NCI-H128 (cell line): ENCODE measurements at regions not wholly inside any gene's neighbourhood (a gene's known extent, or its start where the extent isn't known, plus 50 kb on each side); places are given as distances from the start of the nearest gene placed in this dataset.

Source experiments
- DNase-seq: peaks from one replicate; lab custom pipeline; 2025; ENCODE audit not compliant: unreplicated experiment; lab: John Stamatoyannopoulos, UW

GRCh38 chr16:9366048-9366969 lies 274.9 kb downstream of the HAPSTR1 start:
- no peak for DNase-seq

- no peak for DNase-seq
Observed at GRCh38 chr16:9370061-9370491, 278.6 kb downstream of the HAPSTR1 start.

- DNase-seq: no peak
Observed at GRCh38 chr16:9371713-9372448, 280.4 kb downstream of the HAPSTR1 start.

- DNase-seq: no peak
Observed at GRCh38 chr16:9372934-9373890, 281.8 kb downstream of the HAPSTR1 start.

- no peak for DNase-seq
Observed at GRCh38 chr16:9374061-9374460, 282.6 kb downstream of the HAPSTR1 start.

- DNase-seq: no peak
Observed at GRCh38 chr16:9378876-9379275, 287.4 kb downstream of the HAPSTR1 start.

GRCh38 chr16:9380221-9380620 lies 288.8 kb downstream of the HAPSTR1 start:
- DNase-seq: no peak

GRCh38 chr16:9381399-9381798 lies 290.0 kb downstream of the HAPSTR1 start:
- no peak for DNase-seq

GRCh38 chr16:9381905-9382304 lies 290.5 kb downstream of the HAPSTR1 start:
- DNase-seq: no peak

GRCh38 chr16:9383281-9383680 lies 291.8 kb downstream of the HAPSTR1 start:
- DNase-seq: no peak

GRCh38 chr16:9384141-9384540 lies 292.7 kb downstream of the HAPSTR1 start:
- DNase-seq: no peak

GRCh38 chr16:9389543-9390207 lies 298.2 kb downstream of the HAPSTR1 start:
- DNase-seq: no peak

- DNase-seq: no peak
Observed at GRCh38 chr16:9392956-9393355, 301.5 kb downstream of the HAPSTR1 start.

GRCh38 chr16:9393591-9393990 lies 302.1 kb downstream of the HAPSTR1 start:
- DNase-seq: no peak

GRCh38 chr16:9395958-9396359 lies 304.5 kb downstream of the HAPSTR1 start:
- no peak for DNase-seq

- no peak for DNase-seq
Observed at GRCh38 chr16:9399573-9399972, 308.1 kb downstream of the HAPSTR1 start.

GRCh38 chr16:9401173-9401572 lies 309.7 kb downstream of the HAPSTR1 start:
- DNase-seq: no peak

GRCh38 chr16:9402293-9402860 lies 310.9 kb downstream of the HAPSTR1 start:
- no peak for DNase-seq

- no peak for DNase-seq
Observed at GRCh38 chr16:9404811-9405210, 313.4 kb downstream of the HAPSTR1 start.
